ENCODE measurements at regions not wholly inside any gene's neighbourhood (a gene's known extent, or its start where the extent isn't known, plus 50 kb on each side); places are given as distances from the start of the nearest gene placed in this dataset.

GRCh38 chr4:52373650-52374049, 285.5 kb downstream of the USP46 start:
- H2AK5ac ChIP-seq (ENCODE audit: low read length, severe bottlenecking), result no peak overlapping the region
- no peak overlapping the region for H3K9ac ChIP-seq (ENCODE audit: low read length)
- no peak overlapping the region for H3K23ac ChIP-seq (ENCODE audit: low read length in 2 of 2)
- H2BK120ac ChIP-seq (ENCODE audit: low read depth, low read length), result no peak overlapping the region
- H2BK15ac ChIP-seq (ENCODE audit: low read depth, poor library complexity, severe bottlenecking), result no peak overlapping the region
- H2BK12ac ChIP-seq (ENCODE audit: low read length in 2 of 2), result no peak overlapping the region
- no peaks in the 10 kb centered on the region for H3K9me3 ChIP-seq (ENCODE audit: control insufficient read depth, low read length)
- peaks cover 11 to 13% of the 10 kb centered on the region in 2 experiments for H3K27me3 ChIP-seq (ENCODE audit: control insufficient read depth in 1 of 2, insufficient read depth in 1 of 2, low read length in 2 of 2)
- 92% methylated on average over 3 of the region's 3 CpGs for whole genome bisulfite sequencing
- H3K79me1 ChIP-seq (replicated peaks; ENCODE audit: low read length, poor library complexity, severe bottlenecking), result no peaks in the 10 kb centered on the region
- H3K4me3 ChIP-seq (ENCODE audit: insufficient read depth in 1 of 2, low read depth in 1 of 2, low read length in 2 of 2), result no peak overlapping the region
- H3K36me3 ChIP-seq (ENCODE audit: control insufficient read depth in 1 of 2, insufficient read depth in 2 of 2, low read depth in 1 of 2, low read length in 2 of 2), result no peaks in the 10 kb centered on the region
- H4K91ac ChIP-seq (ENCODE audit: low read length), result no peak overlapping the region
- no peak for DNase-seq
- H3K4me2 ChIP-seq (ENCODE audit: low read length, poor library complexity, severe bottlenecking), result no peak overlapping the region
- no peak overlapping the region for H2AFZ ChIP-seq (ENCODE audit: low read depth, low read length)
- H2BK5ac ChIP-seq (ENCODE audit: low read depth, low read length, poor library complexity, severe bottlenecking), result no peak overlapping the region
- H3K18ac ChIP-seq (ENCODE audit: low read depth in 1 of 2, low read length in 2 of 2), result no peak overlapping the region
- H3K4me1 ChIP-seq (ENCODE audit: control insufficient read depth, insufficient read depth, low read depth, low read length), result no peaks in the 10 kb centered on the region
- H4K8ac ChIP-seq (ENCODE audit: low read length), result no peak overlapping the region
- H3K14ac ChIP-seq (ENCODE audit: low read length in 2 of 2), result no peak overlapping the region
- no peak overlapping the region for H3K4ac ChIP-seq (ENCODE audit: low read depth in 1 of 2, low read length in 2 of 2)
- no peak overlapping the region for H3K27ac ChIP-seq (ENCODE audit: low read length, poor library complexity, severe bottlenecking)

GRCh38 chr4:52374877-52375276, 284.2 kb downstream of the USP46 start:
- no peak for DNase-seq
- no peak overlapping the region for H3K4me3 ChIP-seq (ENCODE audit: insufficient read depth in 1 of 2, low read depth in 1 of 2, low read length in 2 of 2)
- peaks cover 6 to 13% of the 10 kb centered on the region in 2 experiments for H3K27me3 ChIP-seq (ENCODE audit: control insufficient read depth in 1 of 2, insufficient read depth in 1 of 2, low read length in 2 of 2)
- no peak overlapping the region for H2AK5ac ChIP-seq (ENCODE audit: low read length, severe bottlenecking)
- no peak overlapping the region for H4K91ac ChIP-seq (ENCODE audit: low read length)
- H3K4me2 ChIP-seq (ENCODE audit: low read length, poor library complexity, severe bottlenecking), result no peak overlapping the region
- no peaks in the 10 kb centered on the region for H3K36me3 ChIP-seq (ENCODE audit: control insufficient read depth in 1 of 2, insufficient read depth in 2 of 2, low read depth in 1 of 2, low read length in 2 of 2)
- no peaks in the 10 kb centered on the region for H3K79me1 ChIP-seq (replicated peaks; ENCODE audit: low read length, poor library complexity, severe bottlenecking)
- no peak overlapping the region for H3K9ac ChIP-seq (ENCODE audit: low read length)
- H2BK15ac ChIP-seq (ENCODE audit: low read depth, poor library complexity, severe bottlenecking), result no peak overlapping the region
- WGBS, result 78% methylated on average over 4 of the region's 4 CpGs
- no peaks in the 10 kb centered on the region for H3K4me1 ChIP-seq (ENCODE audit: control insufficient read depth, insufficient read depth, low read depth, low read length)
- H3K4ac ChIP-seq (ENCODE audit: low read depth in 1 of 2, low read length in 2 of 2), result no peak overlapping the region
- no peak overlapping the region for H2BK5ac ChIP-seq (ENCODE audit: low read depth, low read length, poor library complexity, severe bottlenecking)
- no peak overlapping the region for H2BK120ac ChIP-seq (ENCODE audit: low read depth, low read length)
- H2AFZ ChIP-seq (ENCODE audit: low read depth, low read length), result no peak overlapping the region
- no peak overlapping the region for H2BK12ac ChIP-seq (ENCODE audit: low read length in 2 of 2)
- no peak overlapping the region for H3K23ac ChIP-seq (ENCODE audit: low read length in 2 of 2)
- no peak overlapping the region for H4K8ac ChIP-seq (ENCODE audit: low read length)
- peak overlapping the region in 1 of 2 experiments; percentile 19 for H3K18ac ChIP-seq (ENCODE audit: low read depth in 1 of 2, low read length in 2 of 2)
- no peaks in the 10 kb centered on the region for H3K9me3 ChIP-seq (ENCODE audit: control insufficient read depth, low read length)
- H3K14ac ChIP-seq (ENCODE audit: low read length in 2 of 2), result peak overlapping the region in 1 of 2 experiments; percentile 36
- H3K27ac ChIP-seq (ENCODE audit: low read length, poor library complexity, severe bottlenecking), result no peak overlapping the region

- Histone ChIP-seq H3K9me3 (ENCODE audit: control insufficient read depth, low read length) (peaks cover 3% of the 10 kb centered on the region), H4K91ac (ENCODE audit: low read length) (no peak overlapping the region), H3K79me1 (replicated peaks; ENCODE audit: low read length, poor library complexity, severe bottlenecking) (no peaks in the 10 kb centered on the region), H3K23ac (ENCODE audit: low read length in 2 of 2) (no peak overlapping the region), H3K18ac (ENCODE audit: low read depth in 1 of 2, low read length in 2 of 2) (no peak overlapping the region), H2AFZ (ENCODE audit: low read depth, low read length) (no peak overlapping the region), H3K4me2 (ENCODE audit: low read length, poor library complexity, severe bottlenecking) (no peak overlapping the region), H4K8ac (ENCODE audit: low read length) (no peak overlapping the region), H3K27me3 (ENCODE audit: control insufficient read depth in 1 of 2, insufficient read depth in 1 of 2, low read length in 2 of 2) (peaks cover 6 to 9% of the 10 kb centered on the region in 2 experiments), H3K36me3 (ENCODE audit: control insufficient read depth in 1 of 2, insufficient read depth in 2 of 2, low read depth in 1 of 2, low read length in 2 of 2) (no peaks in the 10 kb centered on the region), H2BK12ac (ENCODE audit: low read length in 2 of 2) (no peak overlapping the region), H3K4me3 (ENCODE audit: insufficient read depth in 1 of 2, low read depth in 1 of 2, low read length in 2 of 2) (no peak overlapping the region), H3K27ac (ENCODE audit: low read length, poor library complexity, severe bottlenecking) (no peak overlapping the region), H2BK5ac (ENCODE audit: low read depth, low read length, poor library complexity, severe bottlenecking) (no peak overlapping the region), H3K9ac (ENCODE audit: low read length) (peak overlapping the region; percentile 15), H3K4ac (ENCODE audit: low read depth in 1 of 2, low read length in 2 of 2) (no peak overlapping the region), H2BK120ac (ENCODE audit: low read depth, low read length) (no peak overlapping the region), H2BK15ac (ENCODE audit: low read depth, poor library complexity, severe bottlenecking) (no peak overlapping the region), H3K14ac (ENCODE audit: low read length in 2 of 2) (no peak overlapping the region), H2AK5ac (ENCODE audit: low read length, severe bottlenecking) (no peak overlapping the region), H3K4me1 (ENCODE audit: control insufficient read depth, insufficient read depth, low read depth, low read length) (no peaks in the 10 kb centered on the region)
- peak; percentile 65 for DNase-seq
- 81% methylated on average over 6 of the region's 7 CpGs for WGBS
Measured at GRCh38 chr4:52376132-52376704, 282.9 kb downstream of the USP46 start.

GRCh38 chr4:52377563-52377962, 281.5 kb downstream of the USP46 start:
- Histone ChIP-seq H3K23ac (ENCODE audit: low read length in 2 of 2) (no peak overlapping the region), H3K14ac (ENCODE audit: low read length in 2 of 2) (no peak overlapping the region), H4K91ac (ENCODE audit: low read length) (no peak overlapping the region), H3K4me1 (ENCODE audit: control insufficient read depth, insufficient read depth, low read depth, low read length) (no peaks in the 10 kb centered on the region), H2AK5ac (ENCODE audit: low read length, severe bottlenecking) (no peak overlapping the region), H3K27ac (ENCODE audit: low read length, poor library complexity, severe bottlenecking) (no peak overlapping the region), H3K18ac (ENCODE audit: low read depth in 1 of 2, low read length in 2 of 2) (no peak overlapping the region), H2BK15ac (ENCODE audit: low read depth, poor library complexity, severe bottlenecking) (no peak overlapping the region), H2BK12ac (ENCODE audit: low read length in 2 of 2) (no peak overlapping the region), H3K4me3 (ENCODE audit: insufficient read depth in 1 of 2, low read depth in 1 of 2, low read length in 2 of 2) (no peak overlapping the region), H3K79me1 (replicated peaks; ENCODE audit: low read length, poor library complexity, severe bottlenecking) (no peaks in the 10 kb centered on the region), H3K36me3 (ENCODE audit: control insufficient read depth in 1 of 2, insufficient read depth in 2 of 2, low read depth in 1 of 2, low read length in 2 of 2) (no peaks in the 10 kb centered on the region), H3K9me3 (ENCODE audit: control insufficient read depth, low read length) (peaks cover 7% of the 10 kb centered on the region), H3K4ac (ENCODE audit: low read depth in 1 of 2, low read length in 2 of 2) (no peak overlapping the region), H3K4me2 (ENCODE audit: low read length, poor library complexity, severe bottlenecking) (no peak overlapping the region), H2BK120ac (ENCODE audit: low read depth, low read length) (no peak overlapping the region), H4K8ac (ENCODE audit: low read length) (no peak overlapping the region), H2AFZ (ENCODE audit: low read depth, low read length) (no peak overlapping the region), H3K9ac (ENCODE audit: low read length) (no peak overlapping the region), H2BK5ac (ENCODE audit: low read depth, low read length, poor library complexity, severe bottlenecking) (no peak overlapping the region), H3K27me3 (ENCODE audit: control insufficient read depth in 1 of 2, insufficient read depth in 1 of 2, low read length in 2 of 2) (peaks cover 6 to 9% of the 10 kb centered on the region in 2 experiments)
- WGBS, result 78% methylated on average over 9 of the region's 9 CpGs
- DNase-seq, result no peak

All from mesenchymal stem cell (in vitro differentiated cells and primary cell).